Gastroesophageal sphincter (tissue), 3 donors: ENCODE measurements at regions not wholly inside any gene's neighbourhood (a gene's known extent, or its start where the extent isn't known, plus 50 kb on each side); places are given as distances from the start of the nearest gene placed in this dataset.

Source experiments
- EP300 ChIP-seq: sonication (generic); formaldehyde crosslinking; IDR thresholded peaks from one replicate; pipeline ENCODE4 v1.6.1; 2017; ENCODE audit warnings: antibody characterized with exemption, mild to moderate bottlenecking
- POLR2A ChIP-seq, 2 donors: fragments of 450-650 bp; IDR thresholded peaks; one replicate each; pipeline ENCODE4 v1.6.1; 2017; ENCODE audit warnings: antibody characterized with exemption in 2 of 2, mild to moderate bottlenecking in 2 of 2, moderate library complexity in 1 of 2
- POLR2AphosphoS5 ChIP-seq: sonication (generic); formaldehyde crosslinking; IDR thresholded peaks from one replicate; pipeline ENCODE4 v1.6.1; 2017; ENCODE audit warnings: antibody characterized with exemption
- TF ChIP-seq, protein P1 (sequence below), 4 experiments: fragments of 200-600 bp in 2 of 4; fragments of 450-650 bp in 2 of 4; sonication (generic) in 1 of 4; IDR thresholded peaks; one replicate each; pipeline ENCODE4 v1.5.1; 2017 to 2019; ENCODE audit warnings: antibody characterized with exemption in 4 of 4, mild to moderate bottlenecking in 2 of 4, moderate library complexity in 2 of 4

DNA sequence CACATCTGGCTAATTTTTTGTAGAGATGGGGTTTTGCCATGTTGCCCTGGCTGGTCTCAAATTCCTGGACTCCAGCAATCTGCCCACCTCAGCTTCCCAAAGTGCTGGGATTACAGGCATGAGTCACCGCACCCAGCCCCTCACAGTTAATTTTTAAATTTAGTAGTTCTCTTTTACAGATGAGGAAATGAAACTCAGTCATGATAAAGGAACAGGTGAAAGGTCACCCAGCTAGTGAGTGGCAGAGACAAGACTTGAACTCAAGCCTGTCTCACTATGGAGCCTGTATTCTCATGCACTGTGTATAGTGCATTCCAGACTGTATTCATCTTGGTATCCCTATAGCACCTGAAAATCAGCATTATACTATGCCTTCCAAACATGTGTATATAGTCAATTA lies 77.1 kb upstream of the WSB1 start:
- TF ChIP-seq, protein P1, sequence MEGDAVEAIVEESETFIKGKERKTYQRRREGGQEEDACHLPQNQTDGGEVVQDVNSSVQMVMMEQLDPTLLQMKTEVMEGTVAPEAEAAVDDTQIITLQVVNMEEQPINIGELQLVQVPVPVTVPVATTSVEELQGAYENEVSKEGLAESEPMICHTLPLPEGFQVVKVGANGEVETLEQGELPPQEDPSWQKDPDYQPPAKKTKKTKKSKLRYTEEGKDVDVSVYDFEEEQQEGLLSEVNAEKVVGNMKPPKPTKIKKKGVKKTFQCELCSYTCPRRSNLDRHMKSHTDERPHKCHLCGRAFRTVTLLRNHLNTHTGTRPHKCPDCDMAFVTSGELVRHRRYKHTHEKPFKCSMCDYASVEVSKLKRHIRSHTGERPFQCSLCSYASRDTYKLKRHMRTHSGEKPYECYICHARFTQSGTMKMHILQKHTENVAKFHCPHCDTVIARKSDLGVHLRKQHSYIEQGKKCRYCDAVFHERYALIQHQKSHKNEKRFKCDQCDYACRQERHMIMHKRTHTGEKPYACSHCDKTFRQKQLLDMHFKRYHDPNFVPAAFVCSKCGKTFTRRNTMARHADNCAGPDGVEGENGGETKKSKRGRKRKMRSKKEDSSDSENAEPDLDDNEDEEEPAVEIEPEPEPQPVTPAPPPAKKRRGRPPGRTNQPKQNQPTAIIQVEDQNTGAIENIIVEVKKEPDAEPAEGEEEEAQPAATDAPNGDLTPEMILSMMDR (IDR thresholded peaks at IDR 0.05) = no peak
- TF ChIP-seq POLR2AphosphoS5 (no peak), POLR2A (IDR thresholded peaks at IDR 0.05) (no peak), EP300 (no peak)
